Endothelial cell (in vitro differentiated cells): ENCODE measurements at regions not wholly inside any gene's neighbourhood (a gene's known extent, or its start where the extent isn't known, plus 50 kb on each side); places are given as distances from the start of the nearest gene placed in this dataset.

ENCODE experiments used
- DNase-seq: peaks from one replicate; pipeline ENCODE4 v3.0.0; 2021; ENCODE audit warnings: low spot score
- H3K27ac Mint-ChIP-seq: one replicate; pipeline ENCODE4 v1.8.0; 2021; ENCODE audit warnings: mixed read lengths, inconsistent platforms; ENCODE audit not compliant: unreplicated experiment
- H3K27me3 Mint-ChIP-seq: one replicate; pipeline ENCODE4 v1.8.0; 2021; ENCODE audit warnings: mild to moderate bottlenecking, moderate library complexity, mixed read lengths, inconsistent platforms; ENCODE audit not compliant: unreplicated experiment
- H3K36me3 Mint-ChIP-seq: one replicate; pipeline ENCODE4 v1.8.0; 2021; ENCODE audit warnings: mild to moderate bottlenecking, low read depth, mixed read lengths, inconsistent platforms; ENCODE audit not compliant: unreplicated experiment
- H3K4me1 Mint-ChIP-seq: one replicate; pipeline ENCODE4 v1.8.0; 2021; ENCODE audit warnings: mild to moderate bottlenecking, mixed read lengths, inconsistent platforms; ENCODE audit not compliant: unreplicated experiment
- H3K4me3 Mint-ChIP-seq: one replicate; pipeline ENCODE4 v1.8.0; 2021; ENCODE audit warnings: mild to moderate bottlenecking, mixed read lengths, inconsistent platforms; ENCODE audit not compliant: unreplicated experiment
- H3K9me3 Mint-ChIP-seq: one replicate; pipeline ENCODE4 v1.8.0; 2021; ENCODE audit warnings: mixed read lengths, inconsistent platforms; ENCODE audit not compliant: unreplicated experiment
- TF ChIP-seq, protein P1 (sequence below): fragments of 200-600 bp; sonication (generic); IDR thresholded peaks from one replicate; pipeline ENCODE4 v1.5.0; 2021; ENCODE audit warnings: antibody characterized with exemption; ENCODE audit not compliant: unreplicated experiment

DNA sequence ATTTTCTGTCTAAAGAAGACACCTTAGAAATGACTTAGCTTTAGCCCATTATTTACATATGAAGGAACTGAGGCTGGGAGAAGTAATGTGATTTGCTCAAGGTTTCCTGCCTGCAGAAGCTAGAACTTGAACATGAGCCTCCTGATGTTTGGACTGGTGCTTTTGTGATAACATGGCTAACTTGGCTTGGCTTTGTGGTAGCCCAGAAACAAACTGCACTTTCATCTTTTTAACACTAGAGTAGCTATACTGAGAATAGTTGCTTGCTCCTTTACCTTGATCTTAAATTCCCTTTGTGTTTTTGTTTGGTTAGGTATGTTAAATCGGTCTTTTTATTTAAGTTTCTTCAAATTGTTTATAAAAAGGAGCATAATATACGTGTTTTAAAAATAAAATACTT lies 163.5 kb upstream of the MANEA start:
- TF ChIP-seq, protein P1, sequence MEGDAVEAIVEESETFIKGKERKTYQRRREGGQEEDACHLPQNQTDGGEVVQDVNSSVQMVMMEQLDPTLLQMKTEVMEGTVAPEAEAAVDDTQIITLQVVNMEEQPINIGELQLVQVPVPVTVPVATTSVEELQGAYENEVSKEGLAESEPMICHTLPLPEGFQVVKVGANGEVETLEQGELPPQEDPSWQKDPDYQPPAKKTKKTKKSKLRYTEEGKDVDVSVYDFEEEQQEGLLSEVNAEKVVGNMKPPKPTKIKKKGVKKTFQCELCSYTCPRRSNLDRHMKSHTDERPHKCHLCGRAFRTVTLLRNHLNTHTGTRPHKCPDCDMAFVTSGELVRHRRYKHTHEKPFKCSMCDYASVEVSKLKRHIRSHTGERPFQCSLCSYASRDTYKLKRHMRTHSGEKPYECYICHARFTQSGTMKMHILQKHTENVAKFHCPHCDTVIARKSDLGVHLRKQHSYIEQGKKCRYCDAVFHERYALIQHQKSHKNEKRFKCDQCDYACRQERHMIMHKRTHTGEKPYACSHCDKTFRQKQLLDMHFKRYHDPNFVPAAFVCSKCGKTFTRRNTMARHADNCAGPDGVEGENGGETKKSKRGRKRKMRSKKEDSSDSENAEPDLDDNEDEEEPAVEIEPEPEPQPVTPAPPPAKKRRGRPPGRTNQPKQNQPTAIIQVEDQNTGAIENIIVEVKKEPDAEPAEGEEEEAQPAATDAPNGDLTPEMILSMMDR = no peak
- DNase-seq = no peak
- Mint-ChIP-seq H3K27me3 (no peaks in the 10 kb centered on the region), H3K27ac (no peak overlapping the region), H3K4me1 (no peaks in the 10 kb centered on the region), H3K9me3 (no peaks in the 10 kb centered on the region), H3K36me3 (no peaks in the 10 kb centered on the region), H3K4me3 (no peak overlapping the region)

DNA sequence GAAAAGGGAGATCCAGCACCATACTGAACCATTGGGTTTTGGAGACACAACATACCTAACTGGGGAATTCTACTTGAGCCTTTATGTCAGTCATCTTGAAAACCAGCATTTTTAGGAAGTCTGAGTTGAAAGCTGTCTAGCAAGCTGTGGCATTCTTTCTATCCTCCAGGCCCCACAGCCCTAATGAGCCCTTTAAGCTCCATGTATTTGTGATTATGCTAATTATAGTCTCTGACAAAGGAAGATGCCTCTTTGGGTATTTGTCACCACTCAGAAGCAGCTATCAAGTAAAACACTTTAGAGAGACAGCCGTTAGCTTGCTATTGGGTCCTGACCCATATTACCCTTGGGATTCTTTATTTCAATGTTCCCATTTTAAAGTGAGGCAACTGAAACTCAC lies 159.5 kb upstream of the MANEA start:
- Mint-ChIP-seq H3K4me1 (no peaks in the 10 kb centered on the region), H3K9me3 (peaks cover 6% of the 10 kb centered on the region), H3K4me3 (no peak overlapping the region), H3K36me3 (no peaks in the 10 kb centered on the region), H3K27me3 (no peaks in the 10 kb centered on the region), H3K27ac (no peak overlapping the region)
- TF ChIP-seq, protein P1 = no peak
- no peak for DNase-seq

DNA sequence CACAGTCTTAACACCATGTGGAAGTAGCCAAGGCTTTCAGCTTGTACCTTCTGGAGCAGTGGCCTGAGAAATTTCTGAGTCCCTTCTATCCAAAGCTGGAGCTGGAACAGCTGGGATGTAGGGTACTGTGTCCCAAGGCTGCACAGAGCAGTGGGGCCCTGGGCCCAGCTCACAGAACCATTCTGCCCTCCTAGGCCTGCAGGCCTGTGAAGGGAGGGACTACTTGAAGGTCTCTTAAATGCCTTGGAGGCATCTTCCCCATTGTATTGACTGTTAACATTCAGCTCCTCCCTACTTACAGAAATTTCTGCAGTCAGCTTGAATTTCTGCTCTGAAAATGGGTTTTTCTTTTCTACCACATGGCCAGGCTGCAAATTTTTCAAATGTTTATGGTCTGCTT lies 156.5 kb upstream of the MANEA start:
- H3K27ac Mint-ChIP-seq = no peak overlapping the region

DNA sequence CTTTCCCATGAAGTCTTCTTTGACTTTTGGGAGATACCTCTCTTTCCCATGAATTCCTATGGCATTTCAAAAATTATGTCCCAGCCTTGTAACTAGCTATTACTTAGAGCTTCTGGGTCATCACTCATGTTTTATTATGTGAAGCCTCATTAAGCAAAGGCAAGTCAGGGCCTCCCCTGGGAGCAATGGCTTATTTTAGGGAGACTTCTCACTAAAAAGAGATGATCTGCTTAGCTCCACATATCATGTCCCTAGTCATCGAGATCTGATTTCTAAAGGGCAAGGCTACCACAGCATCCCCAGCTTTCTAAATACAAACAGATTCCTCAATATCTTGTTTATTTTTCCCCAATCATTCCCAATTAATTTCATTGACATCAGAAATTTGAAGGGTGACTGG lies 154.0 kb upstream of the MANEA start:
- H3K27me3 Mint-ChIP-seq = peaks cover 3% of the 10 kb centered on the region
- no peaks in the 10 kb centered on the region for H3K4me1 Mint-ChIP-seq
- no peak overlapping the region for H3K4me3 Mint-ChIP-seq
- H3K9me3 Mint-ChIP-seq = peaks cover 6% of the 10 kb centered on the region
- DNase-seq = no peak
- no peak overlapping the region for H3K27ac Mint-ChIP-seq
- H3K36me3 Mint-ChIP-seq = no peaks in the 10 kb centered on the region
- TF ChIP-seq, protein P1 = no peak

More for the DNA sequence above, 156.5 kb upstream of the MANEA start:
- Mint-ChIP-seq H3K36me3 (no peaks in the 10 kb centered on the region), H3K27me3 (peaks cover 3% of the 10 kb centered on the region), H3K4me3 (no peak overlapping the region), H3K9me3 (peaks cover 6% of the 10 kb centered on the region), H3K4me1 (no peaks in the 10 kb centered on the region)
- TF ChIP-seq, protein P1 = no peak
- no peak for DNase-seq

DNA sequence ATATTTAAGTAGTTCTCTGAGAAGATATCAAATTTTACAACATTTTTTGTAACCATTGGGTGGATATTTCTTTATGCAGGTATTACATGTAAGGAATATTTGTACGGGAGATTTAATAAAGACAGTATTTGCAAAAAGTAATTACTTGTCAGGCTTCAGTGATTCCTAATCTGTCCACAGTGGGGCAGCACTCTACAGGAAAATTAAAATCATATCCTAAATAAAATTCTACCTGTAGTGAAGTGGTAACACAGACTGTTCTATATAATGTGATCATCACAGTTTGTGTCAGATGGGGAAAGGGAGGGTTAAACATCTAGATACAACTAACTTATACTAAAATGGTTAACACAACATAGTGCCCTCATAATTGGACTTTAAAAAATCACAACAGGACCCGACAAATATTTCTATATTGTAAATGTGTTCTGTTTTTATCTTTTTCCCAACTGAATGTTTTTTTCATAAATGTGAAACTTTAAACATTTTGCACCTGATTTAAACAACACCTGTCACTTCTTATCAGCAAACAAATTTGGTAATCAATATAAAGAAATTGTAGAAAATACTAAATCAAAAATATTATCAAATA lies 145.6 kb upstream of the MANEA start:
- Mint-ChIP-seq H3K9me3 (no peaks in the 10 kb centered on the region), H3K27ac (no peak overlapping the region), H3K27me3 (no peaks in the 10 kb centered on the region), H3K4me3 (no peak overlapping the region), H3K4me1 (no peaks in the 10 kb centered on the region), H3K36me3 (no peaks in the 10 kb centered on the region)
- DNase-seq = peak; percentile 51
- TF ChIP-seq, protein P1 = peak; percentile 84
